ENCODE measurements at regions not wholly inside any gene's neighbourhood (a gene's known extent, or its start where the extent isn't known, plus 50 kb on each side); places are given as distances from the start of the nearest gene placed in this dataset.
A peak's percentile ranks its signal among the peaks of the same experiment; 100 is the strongest.

DNA sequence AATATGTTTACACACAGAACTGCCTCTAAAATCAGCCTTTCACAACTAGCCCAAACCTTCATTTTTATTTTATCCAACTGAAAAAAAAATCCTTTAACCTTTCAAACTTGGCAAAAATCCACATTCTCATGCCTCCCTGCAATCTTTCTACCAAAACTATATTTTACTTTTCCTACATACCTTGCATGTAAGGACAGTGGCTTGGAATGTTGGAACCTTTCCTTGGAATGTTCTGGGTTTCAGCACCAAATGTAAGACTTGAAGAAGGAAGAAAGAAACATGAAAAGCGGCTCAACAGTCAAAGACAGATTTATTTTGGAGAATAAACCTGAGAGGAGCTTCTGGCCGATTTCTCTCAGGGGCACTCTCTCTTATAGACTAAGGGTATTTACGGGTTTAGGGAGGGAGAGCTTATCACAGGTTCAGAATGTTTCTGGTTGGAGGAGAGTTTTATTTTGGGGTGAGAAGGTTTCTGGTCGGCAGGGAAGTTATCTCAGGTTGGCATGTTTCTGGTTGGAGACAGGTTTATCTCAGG, 79.7 kb downstream of the RRM2 start:
- no peak for DNase-seq

DNA sequence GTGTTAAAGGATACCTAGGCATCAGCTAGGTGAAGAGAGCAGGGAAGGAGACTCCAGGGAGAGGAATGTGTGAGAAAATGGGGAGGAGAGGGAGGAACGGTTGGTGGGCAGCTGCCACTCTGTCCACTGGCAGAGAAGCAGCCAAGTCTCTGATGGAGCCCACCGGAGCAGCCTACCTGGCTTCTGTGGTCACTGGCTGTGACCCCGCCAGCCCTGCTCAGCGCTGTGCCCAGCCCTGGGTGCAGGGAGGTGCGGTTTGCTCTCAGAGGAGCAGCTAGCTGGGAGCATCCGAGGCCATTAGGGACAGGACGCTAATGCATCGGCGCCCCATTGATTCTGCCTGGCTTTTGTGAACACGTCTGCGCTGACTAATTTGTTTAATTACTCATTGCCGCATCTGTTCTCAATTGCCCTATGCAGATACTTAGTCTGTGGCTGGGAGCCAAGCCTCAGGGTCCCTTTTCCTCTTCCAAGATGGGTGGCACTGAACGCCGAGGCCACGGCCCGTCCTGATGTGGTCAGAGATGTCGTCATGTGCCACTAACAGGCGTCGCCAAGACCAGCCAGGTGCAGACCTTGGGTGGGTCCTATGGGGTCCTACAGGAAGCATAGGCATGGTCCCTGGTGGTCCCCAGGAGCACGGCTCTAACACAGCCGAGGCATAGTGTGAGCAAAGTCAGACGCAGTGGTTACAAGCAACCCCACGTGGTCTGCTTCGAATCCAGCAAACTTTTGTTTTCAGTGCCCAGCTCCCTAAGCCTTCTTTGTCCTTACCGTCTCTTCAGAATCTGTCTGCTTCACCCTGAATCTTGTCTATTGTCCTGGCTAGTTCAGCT, 82.0 kb downstream of the RRM2 start:
- DNase-seq: no peak

DNA sequence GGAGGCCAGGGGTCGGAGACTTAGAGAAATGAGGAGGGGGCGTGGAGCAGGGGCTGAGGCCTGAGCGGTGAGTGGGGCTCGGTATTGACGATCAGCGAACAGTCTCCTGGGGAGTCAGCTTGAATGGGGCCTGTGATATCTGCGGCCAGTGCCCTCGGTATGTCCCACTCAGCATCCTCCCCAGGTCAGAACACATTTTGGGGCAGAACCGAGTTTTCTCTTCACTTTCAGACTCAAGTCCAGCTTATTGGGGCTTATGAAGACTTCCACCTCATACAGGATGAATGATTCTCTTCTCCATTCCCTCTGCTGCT, 82.6 kb downstream of the RRM2 start:
- no peak for DNase-seq

DNA sequence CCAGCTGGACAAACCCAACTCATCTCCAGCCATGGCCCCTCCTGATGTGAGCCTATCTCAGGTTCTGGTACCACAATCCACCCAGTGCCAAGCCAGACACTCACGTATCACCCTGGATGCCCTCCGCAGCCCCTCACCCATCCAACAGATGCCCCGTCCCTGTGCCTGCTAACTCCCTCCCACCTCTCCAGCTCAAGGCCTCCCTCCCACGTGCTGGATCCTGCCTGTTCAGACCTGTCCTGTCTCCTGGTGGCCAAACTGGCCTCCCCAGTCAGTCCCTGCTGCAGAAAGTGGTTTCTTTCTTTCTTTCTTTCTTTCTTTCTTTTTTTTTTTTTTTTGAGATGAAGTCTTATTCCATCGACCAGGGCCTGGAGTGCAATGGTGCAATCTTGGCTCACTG, 86.2 kb downstream of the RRM2 start:
- no peak for DNase-seq

DNA sequence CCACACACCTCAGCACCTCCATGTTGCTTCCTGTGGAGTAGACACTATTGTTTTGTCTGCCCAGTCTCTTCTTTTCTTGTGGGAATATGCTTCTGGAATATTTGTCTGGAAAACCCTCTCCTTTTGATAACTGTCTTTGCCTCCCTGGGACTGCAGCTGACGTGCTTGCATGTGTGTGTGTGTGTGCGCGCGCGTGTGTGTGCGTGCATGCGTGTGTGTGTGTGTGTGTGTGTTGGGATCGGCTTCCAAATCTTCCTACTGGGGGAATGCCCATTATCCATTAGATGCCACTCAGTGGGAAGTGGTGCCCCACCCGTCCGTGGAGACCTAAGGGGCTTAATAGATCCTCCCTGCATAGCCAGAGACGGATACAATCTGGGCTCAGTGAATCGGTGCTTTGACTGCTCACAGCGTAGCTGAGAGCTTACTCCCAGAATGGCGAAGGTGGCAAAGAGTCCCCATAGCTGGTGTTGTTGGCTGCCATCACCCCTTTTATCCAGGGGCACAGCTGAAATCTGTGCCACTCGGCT, 86.9 kb downstream of the RRM2 start:
- no peak for DNase-seq

DNA sequence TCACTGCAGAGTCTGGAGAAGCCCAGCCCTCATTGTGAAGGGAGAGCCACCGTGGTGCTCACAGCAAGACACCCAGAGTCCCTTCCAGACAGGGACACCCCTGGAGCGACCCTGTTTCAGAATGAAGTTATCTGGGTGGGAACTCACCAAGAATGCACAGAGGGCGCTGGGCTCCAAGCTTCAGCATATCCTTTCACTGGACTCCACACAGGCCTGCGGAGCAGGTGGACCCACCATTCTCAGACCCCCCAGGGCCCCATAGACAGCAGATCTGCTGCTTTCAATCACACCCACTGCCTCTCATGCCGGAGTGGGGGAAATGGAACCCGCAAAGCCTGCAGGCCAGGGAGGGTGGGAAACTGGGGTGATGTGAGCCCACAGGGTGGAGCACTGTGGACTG, 87.8 kb downstream of the RRM2 start:
- no peak for DNase-seq

DNA sequence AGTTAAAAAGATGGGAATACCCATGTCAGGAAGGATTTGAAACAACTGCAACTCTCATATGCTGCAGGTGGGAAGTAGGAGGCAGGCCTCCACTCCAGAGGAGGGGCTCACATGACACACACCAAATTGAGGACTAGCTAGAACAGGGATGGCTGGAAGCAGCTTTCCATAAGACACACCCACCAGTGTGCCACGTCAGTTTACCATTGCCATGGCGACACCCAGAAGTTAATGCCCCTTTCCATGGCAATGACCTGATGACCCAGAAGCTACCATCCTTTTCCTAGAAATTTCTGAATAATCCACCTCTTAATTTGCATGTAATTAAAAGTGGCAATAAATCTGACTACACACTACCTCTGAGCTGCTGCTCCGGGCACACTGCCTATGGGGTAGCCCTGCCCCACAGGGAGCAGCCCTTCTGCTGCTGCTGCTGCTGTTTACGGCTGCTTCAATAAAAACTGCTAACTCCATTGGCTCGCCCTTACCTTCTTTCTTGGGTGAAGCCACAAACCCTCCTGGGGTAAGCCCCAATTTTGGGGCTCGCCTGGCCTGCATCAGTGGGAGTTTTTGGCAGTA, 89.4 kb downstream of the RRM2 start:
- DNase-seq: no peak

DNA sequence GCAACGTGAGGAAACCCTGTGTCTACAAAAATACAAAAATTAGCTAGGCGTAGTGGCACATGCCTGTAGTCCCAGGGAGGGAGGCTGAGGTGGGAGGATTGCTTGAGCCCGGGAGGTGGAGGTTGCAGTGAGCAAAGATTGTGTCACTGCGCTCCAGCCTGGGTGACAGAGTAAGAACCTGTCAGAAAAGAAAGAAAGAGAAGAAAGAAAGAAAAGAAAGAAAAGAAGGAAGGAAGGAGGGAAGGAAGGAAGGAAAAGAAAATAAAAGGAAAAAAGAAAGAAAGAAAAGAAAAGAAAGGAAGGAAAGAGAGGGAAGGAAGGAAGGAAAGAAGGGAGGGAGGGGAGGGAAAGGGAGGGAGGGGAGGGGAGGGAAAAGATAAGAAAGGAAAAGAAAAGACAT, 89.9 kb upstream of the HPCAL1 start:
- DNase-seq: no peak

DNA sequence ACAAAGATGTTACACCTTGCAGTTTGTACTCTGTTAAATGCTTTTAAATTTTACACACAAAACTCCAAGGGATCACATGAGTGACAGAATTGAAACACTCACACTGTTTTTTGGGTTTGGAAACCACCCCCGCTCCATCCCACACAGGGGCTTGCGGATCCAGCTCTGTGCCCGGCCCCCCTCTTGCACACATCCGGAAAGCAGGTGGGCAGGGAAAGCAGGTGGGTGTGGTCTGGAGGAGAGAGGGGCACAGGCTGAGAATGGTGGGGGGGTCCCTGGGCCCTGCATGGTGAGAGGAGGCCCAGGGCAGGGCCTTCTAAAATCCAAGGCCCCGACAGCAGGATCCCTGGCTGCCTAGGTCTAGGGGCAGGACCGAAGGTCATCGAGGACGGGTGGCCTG, 88.5 kb upstream of the HPCAL1 start:
- DNase-seq: no peak

DNA sequence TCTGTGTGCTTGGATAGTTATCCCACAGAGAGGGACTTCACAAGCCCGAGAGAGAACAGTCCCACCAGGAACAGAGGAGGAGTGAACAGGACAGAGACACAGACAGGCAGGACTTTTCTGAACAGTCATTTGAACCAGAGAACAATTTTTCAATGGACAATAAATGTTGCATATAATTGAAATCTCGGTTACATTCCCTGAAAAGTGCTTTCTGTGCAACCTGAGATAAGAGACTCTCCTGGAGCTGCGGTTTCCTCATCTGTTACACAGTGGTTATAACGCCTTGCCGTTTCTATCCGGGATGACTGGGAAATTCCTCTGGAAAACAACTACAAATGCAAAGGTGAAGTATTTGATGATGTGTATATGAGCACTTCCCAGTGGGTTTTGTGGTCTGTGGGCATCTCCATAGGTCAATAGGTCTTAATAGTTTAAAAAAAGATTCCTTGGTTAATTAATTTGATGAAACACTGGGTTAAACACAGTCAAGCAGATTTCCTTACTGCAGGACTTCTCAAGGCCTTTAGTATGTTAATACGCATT, 87.2 kb upstream of the HPCAL1 start:
- no peak for DNase-seq

DNA sequence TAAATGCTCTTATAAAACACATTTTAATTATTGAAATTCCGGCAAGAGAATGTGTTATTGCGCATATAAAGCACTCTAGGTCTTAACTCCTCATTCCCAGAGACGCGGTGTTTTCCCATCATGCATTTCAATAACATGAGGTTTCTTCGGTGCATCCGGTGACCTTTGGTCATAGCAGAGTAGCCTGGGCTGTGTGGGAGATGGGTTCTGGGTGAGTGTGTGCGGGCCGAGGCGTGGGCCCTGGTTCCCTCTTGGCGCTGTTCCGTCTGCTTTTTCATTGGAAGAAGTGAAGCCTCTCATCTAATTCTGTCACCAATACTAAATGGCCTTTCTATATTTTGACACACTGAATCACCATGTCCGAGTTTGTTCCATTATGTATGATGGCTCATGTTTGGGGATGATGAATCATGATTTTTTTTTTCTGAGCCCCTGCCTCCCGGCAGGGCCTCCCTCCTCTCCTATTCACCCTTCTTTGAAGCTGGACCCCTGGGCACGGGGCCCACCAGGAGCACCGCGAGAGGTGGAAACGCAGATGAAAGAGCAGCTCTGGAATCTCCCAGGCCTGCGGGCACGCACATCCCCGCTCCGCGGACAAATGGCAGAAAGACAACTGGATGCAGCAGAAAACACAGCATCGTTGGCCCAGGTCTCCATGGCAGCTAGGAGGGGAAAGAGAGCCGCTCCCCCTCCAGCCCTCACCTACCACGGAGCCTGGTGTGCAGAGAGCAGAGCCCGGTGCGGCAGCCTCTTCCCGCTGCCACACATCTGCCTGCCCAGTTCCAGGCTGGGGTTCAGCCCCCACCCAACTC, 85.8 kb upstream of the HPCAL1 start:
- peak in 1 of 2 donors; percentile 3 for DNase-seq

DNA sequence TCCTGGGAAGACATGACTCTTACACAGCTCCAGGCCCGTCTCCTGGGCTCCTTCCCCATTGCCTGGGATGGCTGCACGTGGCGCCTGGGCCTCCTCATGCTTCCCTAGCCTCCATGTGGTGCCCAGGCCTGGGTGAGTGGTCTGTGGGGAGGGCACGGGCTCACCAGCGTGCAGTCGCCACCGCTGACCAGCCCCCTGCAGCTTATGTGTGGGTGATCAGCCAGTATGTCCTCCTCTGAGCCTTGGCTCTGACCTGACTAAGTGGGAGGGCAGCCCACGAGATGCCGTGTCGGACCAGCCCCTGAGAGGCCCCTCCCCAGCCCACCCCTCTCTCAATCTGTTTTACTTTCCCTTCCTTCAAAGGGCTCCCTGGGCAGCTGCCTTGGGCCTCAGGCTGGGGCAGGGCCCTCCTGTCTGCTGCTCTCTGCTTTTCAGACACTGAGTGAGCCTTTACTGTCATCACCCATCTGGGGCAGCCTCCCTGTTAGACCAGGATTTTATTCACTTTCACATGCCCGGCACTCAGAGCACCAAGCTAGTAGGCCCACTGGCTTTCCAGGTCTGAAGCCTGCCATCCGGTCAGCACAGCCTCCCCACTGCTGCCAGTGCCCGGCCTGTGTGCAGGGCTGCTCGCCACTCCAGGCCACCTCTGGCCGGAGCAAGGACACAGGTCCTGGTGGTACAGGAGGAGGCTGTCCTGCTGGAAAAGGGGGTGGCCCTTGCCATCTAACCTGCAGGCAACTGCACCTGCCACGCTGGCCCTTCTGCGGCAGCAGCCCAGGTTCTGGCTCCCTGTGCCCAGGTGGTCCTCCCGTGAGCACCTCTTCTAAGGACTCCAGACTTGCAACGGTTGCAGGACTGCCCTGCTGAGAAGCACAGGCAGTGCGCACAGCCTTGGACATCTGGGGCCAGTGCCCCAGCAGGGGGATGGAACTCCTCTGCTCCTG, 84.9 kb upstream of the HPCAL1 start:
- DNase-seq: no peak

DNA sequence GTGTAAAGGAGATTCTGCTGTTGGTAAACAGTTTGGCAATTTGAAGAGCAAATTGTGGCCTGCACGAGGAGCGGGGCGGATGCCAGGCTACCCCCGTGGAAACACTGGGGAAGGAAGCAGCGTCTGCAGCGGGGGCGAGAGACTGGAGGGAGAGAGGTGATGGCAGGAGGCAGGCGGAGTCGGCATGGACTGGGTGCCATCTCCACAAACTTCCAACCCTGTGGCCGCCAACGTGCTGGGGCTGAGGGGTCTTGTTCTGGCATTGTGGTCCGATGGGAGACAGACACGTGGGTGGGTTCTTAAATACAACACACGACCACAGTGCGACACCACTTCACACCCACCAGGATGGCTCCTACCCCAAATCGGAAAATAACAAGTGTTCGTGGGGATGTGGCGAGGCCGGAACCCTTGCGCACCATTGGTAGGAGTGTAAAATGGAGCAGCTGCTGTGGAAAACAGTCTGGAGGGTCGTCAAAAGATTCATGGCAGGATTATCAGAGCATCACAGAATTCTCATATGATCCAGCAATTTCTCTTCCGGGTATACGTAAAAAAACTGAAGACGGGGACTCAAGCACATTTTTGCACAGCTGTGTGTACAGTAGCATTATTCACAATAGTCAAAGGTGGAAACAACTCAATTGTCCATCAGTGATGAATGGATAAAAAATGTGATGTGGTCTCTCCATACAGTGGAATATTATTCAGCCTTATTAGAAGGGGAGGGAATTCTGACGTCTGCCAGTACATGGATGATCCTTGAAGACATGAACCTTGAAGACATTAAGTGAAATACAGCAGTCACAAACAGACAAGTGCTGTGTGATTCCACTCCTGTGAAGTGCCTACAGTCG, 82.4 kb upstream of the HPCAL1 start:
- no peak for DNase-seq

DNA sequence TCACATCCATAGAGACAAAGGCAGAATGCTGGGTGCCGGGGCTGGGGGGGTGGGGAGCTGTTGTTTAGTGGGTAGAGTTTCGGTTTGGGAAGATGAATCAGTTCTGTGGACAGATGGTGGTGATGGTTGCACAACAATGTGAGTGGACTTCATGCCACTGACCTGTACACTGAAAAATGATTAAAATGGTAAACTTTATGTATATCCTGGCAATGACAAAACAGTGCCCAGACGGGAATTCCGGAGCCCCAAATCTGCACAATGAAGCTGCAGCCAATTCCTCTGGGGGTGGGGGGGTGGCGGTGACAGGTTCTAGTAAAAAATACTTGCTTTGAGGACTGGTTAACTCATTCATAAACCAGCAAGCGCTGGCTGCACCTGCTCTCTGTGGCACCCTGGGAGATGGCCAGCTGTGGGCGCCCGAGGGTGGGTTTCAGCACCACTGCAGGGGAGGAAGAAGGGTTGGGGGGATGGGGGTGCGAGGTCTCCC, 81.8 kb upstream of the HPCAL1 start:
- DNase-seq: no peak

DNA sequence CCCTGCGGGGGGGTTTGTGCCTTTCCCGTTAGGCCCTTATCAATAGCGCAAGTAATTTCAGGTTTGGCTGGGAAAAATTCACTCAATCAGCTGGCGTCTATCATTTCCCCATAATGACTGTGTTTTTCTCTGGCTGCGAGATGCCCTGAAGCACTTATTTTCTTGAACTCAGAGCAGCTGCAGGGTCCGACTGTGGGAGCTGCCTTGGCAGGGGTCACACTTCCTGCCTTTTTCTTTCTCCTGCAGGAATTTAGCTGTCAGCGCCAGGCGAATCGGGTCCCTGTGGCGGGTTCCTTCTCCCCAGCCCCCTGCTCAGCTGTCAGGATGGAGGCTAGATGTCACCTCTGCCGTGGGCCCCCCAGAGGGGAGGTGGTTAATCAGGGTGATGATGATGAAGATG, 81.3 kb upstream of the HPCAL1 start:
- DNase-seq: no peak

DNA sequence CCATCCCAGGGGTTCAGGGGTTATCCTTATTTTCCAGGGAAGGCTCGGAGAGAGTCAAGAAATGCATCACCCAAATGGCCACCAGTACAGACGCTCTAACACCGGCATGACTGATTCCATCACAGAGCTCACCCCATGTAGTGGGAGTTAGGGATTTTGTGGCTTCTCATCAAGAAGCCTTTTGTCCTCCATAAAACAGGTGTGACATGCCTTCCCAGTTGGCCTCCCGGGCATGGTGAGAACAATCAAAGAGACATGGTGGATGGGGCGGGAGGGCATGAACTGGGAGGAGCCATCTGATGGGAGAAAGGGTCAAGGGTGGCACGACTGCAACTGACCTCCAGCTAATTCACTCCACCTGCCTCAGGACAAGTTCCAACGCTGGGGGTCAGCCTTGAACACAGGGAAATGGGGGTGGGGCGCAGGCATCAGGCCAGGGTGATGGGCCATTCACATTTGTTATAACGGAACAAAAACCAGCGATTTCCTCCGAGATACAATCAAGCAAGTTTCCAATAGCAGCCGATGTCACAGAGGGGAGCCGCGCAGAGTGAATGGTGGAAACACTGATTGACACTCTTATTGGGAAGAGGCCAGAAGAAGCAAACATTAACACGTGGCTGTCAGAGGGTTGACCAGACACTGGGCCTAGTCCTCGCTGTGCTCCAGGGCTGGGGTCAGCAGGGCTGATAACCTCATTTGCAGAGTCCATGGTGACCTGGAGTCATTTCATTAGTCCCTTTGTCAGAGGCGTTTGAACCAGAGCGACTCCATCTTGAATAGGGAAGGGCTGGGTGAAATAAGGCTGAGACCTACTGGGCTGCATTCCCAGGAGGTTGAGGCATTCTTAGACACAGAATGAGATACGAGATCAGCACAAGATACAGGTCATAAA, 80.5 kb upstream of the HPCAL1 start:
- no peak for DNase-seq

DNA sequence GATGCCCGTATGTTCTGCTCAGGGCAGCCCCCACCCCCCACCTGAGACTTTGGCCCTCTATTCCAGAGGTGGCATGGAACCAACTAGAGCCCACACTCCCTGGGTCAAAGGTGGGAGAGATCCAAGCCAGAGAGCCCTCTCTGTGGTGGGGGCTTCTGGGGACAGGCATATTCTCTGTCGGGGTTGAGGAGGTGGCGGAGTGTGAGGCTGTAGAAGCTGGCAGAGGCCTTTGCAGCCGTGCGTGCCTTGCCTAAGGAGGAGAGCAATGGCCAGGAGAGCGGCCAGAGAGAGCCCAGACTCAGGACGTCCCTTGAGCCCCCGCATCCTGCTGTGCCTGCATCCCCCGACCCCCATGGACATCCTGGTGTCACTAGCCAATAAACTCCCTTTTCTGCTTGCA, 79.2 kb upstream of the HPCAL1 start:
- no peak for DNase-seq

DNA sequence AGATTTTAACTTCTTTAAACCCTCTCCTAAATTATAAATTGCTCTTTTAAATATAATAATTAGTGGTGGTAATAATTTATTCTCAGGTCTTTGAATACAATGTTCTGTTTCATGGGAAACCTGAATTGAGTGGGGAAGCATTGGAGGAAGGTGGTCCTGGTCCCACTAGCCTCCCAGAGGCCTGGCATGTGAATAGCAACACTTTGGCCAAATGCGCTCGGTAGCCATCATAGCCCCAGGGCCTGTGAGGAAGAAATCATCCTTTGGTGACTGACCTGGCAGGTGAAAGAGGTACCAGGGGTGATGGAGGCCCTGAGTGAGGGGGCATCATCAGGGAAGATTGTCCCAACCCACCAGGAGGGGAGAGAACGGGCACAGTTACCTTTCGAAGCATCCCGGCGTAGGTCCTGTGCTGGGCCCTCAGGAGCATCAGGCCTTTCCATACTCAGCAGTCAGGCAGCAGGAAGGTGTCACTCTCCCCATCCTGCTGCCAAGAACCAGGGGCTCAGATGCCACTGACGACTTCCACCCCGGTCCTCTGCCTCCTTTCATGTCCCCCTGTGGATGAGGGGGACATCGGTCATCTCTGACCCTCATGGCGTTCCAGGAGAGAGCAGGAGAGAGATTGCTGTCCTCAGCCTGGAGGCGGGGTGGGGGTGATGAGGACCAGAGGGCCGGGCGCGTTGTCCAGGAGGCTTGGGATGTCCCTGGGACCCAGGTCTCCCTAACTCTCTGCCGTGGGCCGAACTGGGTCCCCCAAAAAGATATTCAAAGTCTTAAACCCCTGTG, 78.6 kb upstream of the HPCAL1 start:
- DNase-seq: no peak

DNA sequence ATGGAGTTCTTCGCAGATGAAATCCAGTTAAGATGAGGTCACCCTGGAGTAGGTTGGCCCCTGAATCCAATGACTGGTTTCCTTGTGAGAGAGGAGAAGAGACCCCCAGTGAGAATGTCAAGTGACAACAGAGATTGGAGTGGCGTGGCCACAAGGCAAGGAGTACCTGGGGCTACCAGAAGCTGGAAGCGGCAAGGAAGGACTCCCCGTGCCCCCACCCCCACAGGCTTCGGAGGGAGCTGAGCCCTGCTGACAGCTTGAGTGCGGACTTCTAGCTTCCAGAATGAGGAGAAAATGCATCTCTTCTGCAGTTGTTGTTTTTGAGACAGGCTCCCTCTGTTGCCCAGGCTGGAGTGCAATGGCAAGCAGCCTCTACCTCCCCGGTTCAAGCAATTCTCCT, 78.0 kb upstream of the HPCAL1 start:
- DNase-seq: no peak

Data from inflammatory macrophage treated with lipopolysaccharide for 1 hour (primary cell).